NCI-H2227 (cell line): ENCODE measurements at regions not wholly inside any gene's neighbourhood (a gene's known extent, or its start where the extent isn't known, plus 50 kb on each side); places are given as distances from the start of the nearest gene placed in this dataset.

Source experiments
- DNase-seq: peaks from one replicate; lab custom pipeline; 2025; ENCODE audit not compliant: unreplicated experiment; lab: John Stamatoyannopoulos, UW

DNA sequence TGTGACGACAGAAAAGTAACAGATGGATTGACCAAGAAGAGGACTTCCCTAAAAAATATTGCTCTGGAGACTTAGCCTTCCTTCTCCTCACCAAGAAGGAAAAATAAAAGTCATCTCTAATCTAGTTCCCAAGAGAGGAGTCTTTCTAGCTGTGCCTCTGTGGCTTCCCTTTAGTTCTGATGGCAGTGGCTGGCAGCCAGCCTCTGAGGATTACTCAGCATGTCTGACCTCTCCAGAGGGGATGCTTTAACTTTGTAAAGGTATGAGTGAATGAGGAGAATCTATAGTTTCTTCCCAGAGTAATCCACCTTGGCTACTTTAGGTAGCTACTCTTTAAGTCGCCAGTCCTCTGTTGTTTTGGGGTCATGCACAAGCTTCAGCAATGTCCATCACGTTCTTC is 163.9 kb upstream of the KIT start:
- DNase-seq: no peak

DNA sequence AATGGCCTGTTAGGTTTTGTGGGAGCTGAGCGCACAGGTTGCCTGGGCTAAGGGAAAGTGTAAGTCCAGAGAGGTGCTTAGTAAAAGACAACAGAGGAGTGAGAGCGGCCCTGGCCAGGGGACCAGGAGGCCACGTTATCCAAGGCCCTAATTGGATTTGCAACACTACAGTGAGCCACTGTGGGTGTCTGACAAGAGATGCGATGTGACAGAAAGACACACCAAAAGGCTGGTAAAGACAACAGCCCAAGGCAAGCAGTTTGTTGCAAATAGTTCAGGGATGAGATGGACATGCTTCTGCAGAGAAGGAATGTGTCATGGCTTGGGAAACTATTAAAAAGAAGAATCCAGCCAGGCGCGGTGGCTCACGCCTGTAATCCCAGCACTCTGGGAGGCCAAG is 162.7 kb upstream of the KIT start:
- no peak for DNase-seq

DNA sequence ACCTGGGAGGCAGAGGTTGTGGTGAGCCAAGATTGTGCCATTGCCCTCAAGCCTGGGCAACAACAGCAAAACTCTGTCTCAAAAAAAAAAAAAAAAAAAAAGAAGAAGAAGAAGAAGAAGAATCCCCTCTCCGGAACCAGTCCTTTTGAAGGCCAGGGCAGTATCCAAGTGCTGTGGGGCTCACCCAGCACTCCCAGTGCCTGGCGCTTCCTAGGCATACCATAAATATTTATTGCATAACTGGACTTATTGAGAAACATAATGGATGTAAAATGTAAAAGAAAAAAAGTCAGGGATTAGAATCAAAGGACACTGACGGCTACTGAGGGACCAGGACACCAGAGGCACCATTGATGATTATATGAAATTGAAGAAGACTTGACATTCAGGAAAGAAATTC is 162.1 kb upstream of the KIT start:
- no peak for DNase-seq

DNA sequence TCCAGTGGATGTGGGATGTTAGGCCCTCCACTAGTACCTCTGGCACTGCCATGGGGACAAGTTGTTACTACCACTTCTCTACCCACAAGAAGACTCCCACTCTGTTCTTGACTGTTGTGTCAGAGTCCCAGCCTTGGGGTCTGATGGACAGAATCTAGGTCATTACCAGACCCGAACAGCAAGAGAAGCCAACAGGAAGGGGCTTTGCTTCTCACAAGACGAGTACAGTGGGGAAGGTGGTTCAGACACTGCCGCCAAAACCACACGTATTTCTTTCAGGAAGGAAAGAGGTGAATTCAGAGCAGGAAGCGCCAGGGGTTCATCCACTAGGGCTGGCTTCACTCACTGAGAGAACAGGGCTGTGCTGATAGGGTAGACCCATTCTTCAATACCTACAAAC is 161.3 kb upstream of the KIT start:
- no peak for DNase-seq

DNA sequence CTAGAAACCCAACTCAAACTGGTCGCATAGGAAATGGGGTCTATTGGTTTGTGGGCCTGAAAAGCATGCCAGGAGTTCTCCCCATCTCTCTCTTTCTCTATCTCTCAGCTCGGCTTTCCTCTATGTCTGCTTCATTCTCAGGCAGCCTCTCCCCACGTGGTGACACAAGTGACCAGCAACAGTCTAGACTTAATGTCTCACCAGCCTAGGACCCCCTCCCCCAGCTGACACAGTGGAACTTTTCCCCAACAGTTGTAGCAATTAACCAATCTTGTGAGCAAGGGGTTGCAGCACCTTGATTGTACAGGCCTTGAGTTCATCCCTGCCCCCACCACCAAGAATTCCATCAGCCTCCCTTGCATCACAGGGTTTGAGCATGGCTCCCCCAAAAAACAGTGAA is 159.8 kb upstream of the KIT start:
- DNase-seq: no peak

DNA sequence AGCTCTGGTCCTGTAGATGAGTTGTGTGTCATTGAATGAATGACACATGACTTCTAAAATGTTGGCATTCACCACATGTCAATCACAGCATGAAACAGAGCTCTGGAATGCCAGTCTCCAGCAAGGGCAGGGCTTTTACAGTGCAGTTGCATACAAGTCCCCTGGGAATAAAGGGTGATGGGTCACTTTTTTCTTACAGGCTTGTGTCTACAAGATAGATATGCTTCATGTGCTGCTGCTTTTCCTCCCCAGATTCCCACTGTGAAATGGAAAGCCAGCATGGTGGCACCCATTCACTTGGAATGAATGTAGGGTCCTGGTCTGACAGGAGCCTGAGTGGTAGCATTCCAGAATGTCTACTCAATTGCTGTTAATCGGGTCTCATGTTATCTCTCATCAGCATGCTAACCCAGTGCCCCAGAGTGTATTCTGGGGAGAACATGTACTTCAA is 159.1 kb upstream of the KIT start:
- no peak for DNase-seq

DNA sequence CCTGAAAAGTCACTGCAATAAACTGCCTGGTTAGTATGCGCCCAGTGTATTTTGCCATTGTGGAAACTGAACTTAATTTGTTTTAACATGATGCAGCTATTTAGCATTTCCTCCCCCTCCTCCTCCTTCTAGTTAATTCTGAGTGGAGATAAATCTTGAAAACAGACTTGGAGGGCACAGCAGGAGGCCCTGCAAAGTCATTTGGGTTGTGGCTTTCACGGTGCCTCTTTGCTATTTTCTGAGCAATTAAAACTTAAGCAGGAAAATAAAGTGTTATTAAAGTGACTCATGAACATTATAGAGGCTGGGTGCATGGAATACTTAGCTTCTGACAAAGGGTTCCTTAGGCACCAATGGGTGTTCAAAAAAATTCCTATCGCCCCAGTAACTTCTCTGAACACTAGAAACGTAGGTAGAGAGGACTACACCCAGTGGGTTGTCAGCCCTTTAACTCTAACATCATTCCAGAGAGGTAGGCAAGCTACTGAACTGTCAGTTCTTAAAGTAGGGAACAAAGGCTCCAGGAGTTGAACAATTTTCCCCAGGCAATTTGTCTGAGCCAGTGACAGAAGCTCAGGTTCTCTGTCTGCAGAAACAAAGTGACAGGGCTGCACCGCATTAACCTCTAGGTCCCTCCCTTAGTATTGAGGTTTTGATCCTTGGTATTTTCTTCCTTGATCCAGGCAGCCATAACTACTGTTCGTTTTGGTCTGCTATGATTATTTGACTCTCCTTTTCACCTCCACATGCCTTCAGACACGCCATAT is 158.3 kb upstream of the KIT start:
- DNase-seq: no peak

DNA sequence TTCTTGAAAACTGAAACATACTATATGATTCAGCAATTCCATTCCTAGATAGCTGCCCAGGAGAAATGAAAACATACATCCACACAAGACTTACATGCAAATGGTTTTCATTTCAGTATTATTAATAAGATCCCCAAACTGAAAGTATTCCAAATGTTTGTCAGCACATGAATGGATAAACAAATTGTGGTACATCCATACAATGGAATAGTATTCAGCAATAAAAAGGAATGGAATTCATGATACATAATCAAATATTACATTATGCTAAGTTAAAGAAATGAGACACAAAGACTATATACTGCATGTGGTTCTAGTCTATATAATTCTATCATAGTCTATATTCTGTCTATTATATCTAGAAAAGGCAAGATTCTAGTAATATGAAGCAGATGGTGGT is 152.4 kb upstream of the KIT start:
- DNase-seq: no peak

DNA sequence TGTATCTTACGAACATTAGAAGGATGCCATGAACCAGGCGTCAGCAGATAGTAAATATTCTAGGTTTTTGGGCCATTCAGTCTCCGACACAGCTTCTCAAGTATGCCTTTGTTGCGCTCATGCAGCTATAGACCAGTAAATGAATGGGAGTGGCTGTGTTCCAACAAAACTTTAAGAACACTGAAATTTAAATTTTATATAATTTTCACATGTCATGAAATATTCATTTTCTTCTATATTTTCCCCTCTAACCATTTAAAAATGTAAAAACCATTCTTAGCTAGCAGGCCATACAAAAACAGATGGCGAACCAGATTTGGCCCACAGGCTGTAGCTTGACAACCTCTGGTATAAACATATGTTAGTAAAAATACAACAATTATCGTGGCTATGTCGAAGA is 151.8 kb upstream of the KIT start:
- no peak for DNase-seq

DNA sequence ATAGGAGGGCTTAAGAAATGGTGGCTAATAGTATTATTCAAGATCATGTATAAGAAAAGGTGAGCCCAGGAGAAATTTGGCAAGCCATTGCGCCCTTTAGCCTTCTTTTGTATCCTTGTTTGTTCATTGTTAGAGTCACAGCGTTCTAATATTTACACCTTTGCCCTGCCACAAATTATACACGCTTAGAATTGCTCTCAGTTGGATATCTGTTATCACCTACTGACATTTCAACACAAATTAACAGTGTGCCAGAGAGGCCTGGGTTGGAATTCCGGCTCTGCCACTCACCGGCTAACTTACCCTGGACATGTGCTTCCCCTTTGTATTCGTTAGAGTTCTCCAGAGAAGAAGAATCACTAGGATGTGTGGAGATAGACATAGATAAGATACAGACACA is 148.7 kb upstream of the KIT start:
- no peak for DNase-seq

DNA sequence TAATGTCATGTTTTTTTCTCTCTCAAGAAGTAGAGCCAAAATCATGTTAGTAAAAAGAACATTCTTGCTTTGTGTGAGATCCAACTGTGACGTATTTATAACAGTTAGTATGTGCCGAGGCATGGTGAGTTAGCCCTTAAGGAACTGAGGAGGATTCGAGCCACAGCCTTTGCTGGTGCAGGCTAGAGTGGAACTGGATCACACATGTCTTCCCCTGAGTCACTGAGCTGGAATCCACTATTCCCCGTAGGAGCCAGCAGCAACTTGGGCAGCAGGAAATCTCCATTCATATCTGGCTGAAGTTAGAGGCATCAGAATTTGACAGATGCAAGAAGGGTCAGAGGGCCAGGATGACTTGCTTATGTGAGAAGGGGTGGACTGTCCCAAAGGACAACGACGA is 144.6 kb upstream of the KIT start:
- no peak for DNase-seq

DNA sequence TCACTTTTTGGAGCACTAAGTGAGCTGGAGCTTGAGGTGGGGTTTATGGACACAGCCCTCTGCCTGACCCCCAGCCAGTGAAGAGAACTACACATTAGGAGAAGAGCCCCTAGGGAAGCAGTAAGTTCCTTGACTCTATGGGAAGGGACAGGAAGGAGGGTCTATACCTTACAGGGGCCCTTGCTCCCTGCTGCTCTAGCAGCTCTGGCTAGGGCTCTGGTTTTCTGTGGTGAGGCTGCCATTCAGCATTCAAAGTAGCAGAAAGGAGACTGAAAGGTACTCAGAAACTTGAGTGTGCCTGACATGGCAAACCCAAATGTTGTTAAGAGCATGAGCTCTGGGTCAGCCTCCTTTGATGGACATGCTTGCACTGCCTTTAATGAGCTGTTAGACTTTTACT is 144.0 kb upstream of the KIT start:
- DNase-seq: no peak

DNA sequence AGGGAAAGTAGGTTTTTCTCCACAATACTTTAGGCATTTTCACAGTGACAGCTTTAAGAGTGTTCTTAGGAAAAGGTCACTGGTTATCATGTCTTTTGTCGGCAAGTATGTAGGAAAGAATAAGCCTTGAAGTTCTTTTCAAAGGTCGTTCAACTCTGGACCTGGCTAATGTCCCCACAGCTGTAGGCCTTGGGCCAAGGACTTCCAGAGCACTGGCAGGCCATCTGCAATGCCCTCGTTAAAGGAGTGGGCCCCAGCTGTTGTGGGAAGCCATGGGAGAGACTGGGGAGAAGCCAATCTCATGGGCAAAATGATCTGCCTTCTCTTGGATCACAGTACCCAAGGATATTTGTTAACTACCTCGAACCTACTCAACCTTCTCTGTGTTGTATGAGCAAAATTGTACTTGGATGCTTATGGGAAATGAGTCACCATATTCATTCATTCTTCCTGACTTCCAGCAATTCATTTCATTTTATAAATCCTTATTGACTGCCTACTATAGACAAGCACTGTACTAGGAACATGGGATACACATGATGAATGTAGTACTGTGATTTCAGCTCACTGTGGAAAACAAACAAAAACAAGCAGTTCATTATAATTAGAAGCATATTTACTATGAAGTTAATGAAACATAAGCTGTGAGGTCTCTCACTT is 141.1 kb upstream of the KIT start:
- DNase-seq: no peak

DNA sequence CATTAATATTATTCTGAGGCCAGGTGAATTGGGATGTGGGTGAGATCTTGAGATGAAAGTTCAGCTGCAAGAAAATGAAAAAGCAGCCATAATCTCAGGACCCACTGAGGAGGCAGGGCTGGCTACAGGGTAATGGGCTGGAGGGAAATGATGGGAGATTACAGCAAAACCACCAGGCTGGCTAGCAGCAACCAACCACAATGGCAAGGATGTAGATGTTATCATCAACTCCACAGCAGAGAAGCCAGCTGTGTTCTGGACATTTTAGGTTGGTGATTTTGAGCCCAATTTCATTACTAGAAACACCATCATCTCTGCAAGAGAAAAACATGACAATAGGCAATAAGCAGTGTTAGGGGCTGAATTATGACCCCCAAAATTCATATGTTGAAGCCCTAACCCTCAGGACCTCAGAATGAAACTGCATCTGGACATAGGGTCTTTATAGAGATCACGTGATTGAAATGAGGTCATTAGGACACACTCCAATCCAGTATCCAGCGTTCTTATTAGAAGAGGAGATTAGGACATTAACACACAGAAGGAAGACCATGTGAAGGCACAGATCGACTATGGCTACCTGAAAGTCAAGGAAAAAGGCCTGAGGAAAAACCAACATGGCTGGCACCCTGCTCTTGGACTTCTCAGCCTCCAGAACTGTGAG is 139.8 kb upstream of the KIT start:
- DNase-seq: no peak

DNA sequence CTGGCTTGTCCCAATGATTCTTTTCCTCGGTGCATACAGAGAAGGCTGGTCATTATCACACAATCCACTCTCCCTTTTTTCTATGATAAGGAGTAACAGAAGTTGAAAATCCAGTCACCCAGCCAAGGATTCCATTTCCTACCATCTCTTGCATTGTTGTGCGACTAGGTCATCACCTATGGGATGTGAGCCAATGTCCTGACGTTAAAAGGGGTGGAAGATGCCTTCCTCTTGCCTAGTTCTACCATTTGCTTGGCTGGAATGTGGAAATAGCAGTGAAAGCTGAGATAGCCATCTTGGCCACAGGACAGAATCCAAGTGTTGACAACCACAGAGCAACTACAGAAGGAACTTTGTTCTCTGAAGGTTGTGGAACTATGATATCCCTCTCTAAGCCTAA is 132.2 kb upstream of the KIT start:
- DNase-seq: no peak

DNA sequence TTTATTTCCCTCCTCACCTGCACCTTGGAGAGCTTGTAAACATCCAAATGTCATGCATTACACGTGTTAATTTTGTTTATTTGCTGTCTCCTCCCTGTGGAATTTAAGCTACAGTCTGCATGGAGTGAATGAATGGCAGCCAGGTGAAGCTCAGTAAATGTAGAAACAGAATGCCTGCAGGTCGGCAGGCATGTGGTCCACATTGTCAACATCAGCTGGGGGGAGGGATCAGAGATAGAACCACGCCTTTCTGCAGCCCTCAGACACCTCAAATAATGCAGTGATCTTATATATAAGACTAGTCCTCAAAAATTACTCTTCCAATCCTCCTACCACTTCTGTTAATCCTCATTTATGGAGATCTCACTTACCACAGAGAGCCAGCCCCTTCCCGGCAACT is 131.2 kb upstream of the KIT start:
- DNase-seq: no peak

DNA sequence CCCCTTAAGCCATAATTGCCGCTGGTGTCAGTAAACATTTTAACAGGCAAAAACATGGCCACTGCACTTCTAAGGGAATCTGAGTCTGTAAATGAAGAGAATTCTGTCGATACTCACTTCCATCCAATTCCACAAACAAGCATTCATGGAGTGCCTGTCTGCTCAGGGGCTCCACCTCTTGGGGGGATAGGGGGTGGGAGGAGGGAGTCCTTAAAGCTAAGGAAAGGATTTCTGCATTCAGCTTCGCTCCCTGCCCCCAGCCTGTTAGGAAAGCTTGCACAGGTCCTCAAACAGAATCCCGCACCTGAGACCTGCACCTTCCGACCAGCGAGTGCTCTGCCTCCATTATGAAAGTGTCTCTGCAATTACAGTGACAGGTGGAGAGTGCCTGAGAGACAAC is 130.2 kb upstream of the KIT start:
- DNase-seq: peak; percentile 12

DNA sequence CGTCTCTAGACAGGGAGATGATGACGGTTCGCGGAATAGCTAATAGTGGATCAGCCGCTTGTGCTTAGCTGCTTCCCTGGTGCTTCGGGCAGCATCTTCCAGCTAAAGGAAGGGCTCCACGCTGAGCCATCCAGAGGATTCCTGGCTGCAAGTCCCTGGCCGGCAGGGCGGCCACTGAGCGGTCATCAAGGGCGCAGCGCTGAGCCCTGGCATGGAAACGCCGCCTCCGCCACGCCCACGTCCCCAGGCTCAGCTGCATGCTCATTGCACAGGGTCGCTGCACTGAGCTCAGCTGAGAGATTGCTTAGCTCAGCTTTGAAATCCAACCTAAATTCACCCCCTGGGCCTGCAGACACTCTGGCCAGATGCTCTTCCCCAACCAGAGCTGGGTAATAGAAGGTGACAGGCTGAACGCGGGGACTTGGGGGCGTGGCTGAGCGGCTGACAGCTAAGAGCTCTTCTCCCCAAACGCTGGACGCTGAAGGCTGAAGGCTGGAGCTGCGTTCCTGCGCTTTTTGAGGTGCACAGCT is 118.2 kb upstream of the KIT start:
- DNase-seq: peak; percentile 66

DNA sequence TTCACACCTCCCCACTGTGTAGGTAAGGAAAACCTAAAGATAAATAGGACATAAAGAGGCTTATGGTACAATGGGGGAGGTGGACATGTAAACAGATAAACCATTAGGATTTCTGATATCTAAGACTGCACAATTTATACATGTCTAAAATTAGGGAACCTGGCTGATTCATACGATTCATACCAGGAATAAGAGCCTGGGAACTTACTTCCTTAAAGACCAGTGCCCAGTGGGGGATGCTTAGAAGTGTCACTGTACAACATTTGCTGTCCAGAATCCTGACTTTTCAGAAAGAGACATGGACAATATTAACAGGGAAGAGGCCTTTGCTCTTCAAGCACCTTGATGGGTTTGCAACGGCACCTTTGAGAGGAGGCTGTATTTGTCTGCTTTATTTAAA is 116.8 kb upstream of the KIT start:
- no peak for DNase-seq

DNA sequence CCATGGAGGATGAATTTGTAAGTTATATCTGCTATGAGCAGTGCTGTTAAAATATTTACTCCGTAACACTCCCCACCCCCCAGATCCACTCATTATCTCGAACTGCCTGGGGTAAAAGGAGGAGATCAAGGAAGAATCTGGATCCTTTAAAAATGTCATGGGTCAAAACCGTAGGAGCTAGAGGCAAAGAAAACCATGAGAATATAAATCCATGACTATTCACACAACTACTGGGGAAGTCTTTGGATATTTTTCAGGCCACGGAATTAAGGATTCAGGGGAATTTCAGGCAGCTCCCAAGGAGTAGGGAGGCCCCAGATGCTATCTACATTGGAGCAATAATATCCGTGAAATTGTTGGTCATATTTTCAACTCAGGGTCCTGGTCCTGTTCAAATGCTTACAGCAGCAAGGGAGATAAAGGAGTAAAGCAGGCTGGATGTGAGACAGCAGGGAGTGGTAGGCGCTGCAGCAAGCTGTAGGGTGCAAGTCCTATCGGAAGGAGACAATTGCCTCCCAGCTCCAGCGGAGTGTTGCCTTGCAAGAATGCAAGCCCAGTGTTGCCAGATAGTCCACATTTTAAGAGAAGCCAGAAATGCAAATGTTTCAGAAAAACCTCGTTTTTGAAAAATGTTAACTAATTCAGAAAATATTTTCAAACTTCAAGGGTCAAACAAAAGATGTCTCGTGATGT is 116.2 kb upstream of the KIT start:
- DNase-seq: no peak

DNA sequence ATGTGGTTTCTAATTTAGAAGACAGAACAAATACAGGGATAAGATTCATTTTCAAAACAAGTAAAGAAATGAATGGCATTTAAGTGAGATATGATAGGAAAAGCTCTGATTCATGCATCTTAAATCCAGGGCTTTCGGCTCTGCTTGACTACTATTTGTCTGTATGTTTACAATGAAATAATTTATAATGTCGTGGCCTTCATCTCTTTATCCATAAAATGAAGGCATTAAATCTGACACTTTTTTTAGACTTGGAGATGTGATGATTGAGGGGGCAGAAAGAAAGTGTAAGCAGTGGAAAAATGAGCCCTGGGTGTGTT is 115.7 kb upstream of the KIT start:
- no peak for DNase-seq

DNA sequence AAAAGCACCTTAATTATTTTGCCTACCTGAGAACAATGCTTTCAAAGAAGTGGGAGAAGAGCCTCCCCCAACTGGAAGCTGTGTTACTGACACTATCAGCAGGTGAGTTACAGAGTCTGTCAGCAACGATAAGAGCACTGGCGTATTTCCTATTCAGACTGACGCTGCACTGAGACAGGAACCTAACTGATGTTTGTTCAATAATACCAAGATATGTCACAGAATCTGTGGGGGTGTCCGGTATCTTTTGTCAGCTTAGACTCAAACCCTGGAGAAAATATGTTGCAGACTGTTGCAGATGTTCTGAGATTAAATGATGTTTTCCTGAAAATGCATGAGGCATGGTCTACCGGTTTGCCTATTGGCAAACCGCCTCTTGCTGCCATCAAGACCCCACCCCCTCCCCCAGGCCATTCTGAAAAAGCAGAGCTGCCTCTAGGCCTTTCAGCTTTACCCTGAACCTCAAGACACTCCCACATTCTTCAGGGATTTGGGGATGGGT is 115.2 kb upstream of the KIT start:
- DNase-seq: no peak
